Skeletal muscle tissue (tissue), 3 donors: ENCODE measurements at regions not wholly inside any gene's neighbourhood (a gene's known extent, or its start where the extent isn't known, plus 50 kb on each side); places are given as distances from the start of the nearest gene placed in this dataset.

Experiments
- H3K27ac ChIP-seq: one replicate; pipeline ENCODE4 v1.7.0; 2013; ENCODE audit warnings: mild to moderate bottlenecking, low read depth, low read length, inconsistent platforms
- H3K27me3 ChIP-seq, 3 donors: one replicate each; pipeline ENCODE4 v1.7.0; 2013; ENCODE audit warnings: low read length in 3 of 3; ENCODE audit not compliant: control insufficient read depth in 3 of 3, insufficient read depth in 3 of 3
- H3K36me3 ChIP-seq, 3 donors: one replicate each; pipeline ENCODE4 v1.7.0; 2013; ENCODE audit warnings: low read length in 3 of 3; ENCODE audit not compliant: control insufficient read depth in 3 of 3, insufficient read depth in 3 of 3
- H3K4me1 ChIP-seq, 3 donors: one replicate each; pipeline ENCODE4 v1.7.0; 2013; ENCODE audit warnings: low read length in 3 of 3, mild to moderate bottlenecking in 3 of 3; ENCODE audit not compliant: control insufficient read depth in 3 of 3, insufficient read depth in 3 of 3
- H3K4me3 ChIP-seq, 3 donors: one replicate each; pipeline ENCODE4 v1.7.0; 2013; ENCODE audit warnings: low read length in 3 of 3
- H3K9ac ChIP-seq, 3 donors: one replicate each; pipeline ENCODE4 v1.7.0; 2013; ENCODE audit warnings: low read length in 3 of 3, mild to moderate bottlenecking in 3 of 3, moderate library complexity in 2 of 3, low read depth in 1 of 3
- H3K9me3 ChIP-seq, 3 donors: one replicate each; pipeline ENCODE4 v1.7.0; 2013; ENCODE audit warnings: low read length in 3 of 3; ENCODE audit not compliant: control insufficient read depth in 3 of 3
- donor health status: Osteomylitis.

DNA sequence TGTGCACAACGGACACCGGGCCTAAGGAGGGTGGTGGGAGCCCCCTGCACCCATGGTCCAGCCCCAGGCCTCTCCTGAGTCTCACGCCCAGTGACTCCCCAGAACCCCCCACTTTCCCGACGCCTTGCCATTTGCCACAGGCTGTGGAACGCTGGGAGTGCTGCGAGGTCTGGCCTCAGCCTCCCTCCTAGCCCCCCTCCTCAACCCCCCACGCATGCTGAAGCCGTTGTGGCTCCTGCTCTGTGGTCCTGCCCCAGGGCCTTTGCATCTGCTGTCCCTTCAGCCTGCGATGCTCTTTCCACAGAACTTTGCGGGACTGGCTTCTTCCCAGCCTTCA is 226.0 kb upstream of the GSE1 start:
- no peaks in the 10 kb centered on the region for H3K9me3 ChIP-seq
- peaks cover 11 to 24% (median 14%) of the 10 kb centered on the region in 3 donors for H3K4me1 ChIP-seq
- no peaks in the 10 kb centered on the region for H3K27me3 ChIP-seq
- H3K27ac ChIP-seq = no peak overlapping the region
- H3K4me3 ChIP-seq = no peak overlapping the region
- H3K9ac ChIP-seq = no peak overlapping the region
- peaks cover 0 to 3% (median 0%) of the 10 kb centered on the region in 3 donors for H3K36me3 ChIP-seq

DNA sequence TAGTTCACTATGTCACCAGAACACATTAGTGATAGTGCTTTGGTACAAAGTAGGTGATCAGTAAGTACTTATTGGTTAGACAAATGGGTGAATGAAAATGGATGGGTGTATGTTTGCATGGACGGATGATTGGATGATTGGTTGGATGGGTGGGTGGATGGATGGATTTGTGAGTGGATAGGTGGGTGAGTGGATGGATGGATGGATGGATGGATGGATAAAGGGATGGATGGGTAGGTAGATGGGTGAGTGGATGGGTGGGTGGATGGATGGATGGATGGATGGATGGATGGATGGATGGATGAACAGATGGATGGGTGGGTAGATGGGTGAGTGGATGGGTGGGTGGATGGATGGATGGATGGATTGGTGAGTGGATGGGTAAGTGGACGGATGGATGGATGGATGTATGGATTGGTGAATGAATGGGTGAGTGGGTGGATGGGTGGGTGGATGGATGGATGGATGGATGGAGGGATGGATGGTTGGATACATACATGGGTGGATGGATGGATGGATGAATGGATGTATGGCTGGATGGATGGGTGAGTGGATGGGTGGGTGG is 225.3 kb upstream of the GSE1 start:
- H3K9me3 ChIP-seq = no peaks in the 10 kb centered on the region
- peaks cover 6 to 17% (median 12%) of the 10 kb centered on the region in 3 donors for H3K4me1 ChIP-seq
- H3K4me3 ChIP-seq = no peak overlapping the region
- H3K9ac ChIP-seq = no peak overlapping the region
- no peaks in the 10 kb centered on the region for H3K27me3 ChIP-seq
- H3K36me3 ChIP-seq = peaks cover 0 to under 1% (median 0%) of the 10 kb centered on the region in 3 donors
- no peak overlapping the region for H3K27ac ChIP-seq

DNA sequence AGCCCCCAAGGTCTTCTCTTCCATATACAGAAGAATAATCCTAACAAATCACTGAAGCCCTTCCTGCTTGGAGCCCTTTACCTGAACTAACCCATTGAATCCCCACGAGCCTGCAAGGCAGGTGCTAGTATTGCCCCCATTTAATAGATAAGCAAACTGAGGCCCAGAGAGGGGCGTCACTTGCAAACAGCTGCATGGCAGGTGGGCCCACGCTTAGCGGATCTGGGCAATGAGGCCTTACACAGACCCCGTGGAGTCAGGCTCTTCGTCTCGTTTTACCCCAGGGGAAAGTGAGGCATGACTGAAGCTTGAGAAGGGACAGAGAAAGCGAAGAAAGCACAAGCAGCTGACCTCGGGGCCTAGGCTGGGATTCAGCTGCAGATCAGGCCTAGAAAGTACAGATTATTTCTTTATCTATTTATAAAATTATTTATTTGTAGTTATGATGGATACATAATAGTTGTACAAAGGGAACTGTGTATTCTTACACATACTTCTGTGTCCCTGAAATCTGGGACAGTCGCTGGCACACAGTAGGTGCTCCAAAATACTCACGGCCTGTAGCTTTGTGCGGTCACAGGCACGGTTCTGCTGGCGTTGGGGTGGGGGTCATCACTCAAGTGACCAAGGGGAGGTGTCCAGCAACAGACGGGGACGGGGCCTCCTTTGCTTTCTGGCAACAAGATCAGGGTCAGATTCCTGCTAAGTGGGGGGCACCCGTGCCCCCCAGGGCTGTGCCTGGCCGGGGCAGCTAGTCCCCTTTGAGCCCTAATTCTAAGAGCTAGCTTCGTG is 223.2 kb upstream of the GSE1 start:
- no peaks in the 10 kb centered on the region for H3K27me3 ChIP-seq
- no peak overlapping the region for H3K4me3 ChIP-seq
- H3K4me1 ChIP-seq = peaks cover 6 to 11% (median 9%) of the 10 kb centered on the region in 3 donors
- no peak overlapping the region for H3K27ac ChIP-seq
- H3K36me3 ChIP-seq = no peaks in the 10 kb centered on the region
- H3K9ac ChIP-seq = no peak overlapping the region
- H3K9me3 ChIP-seq = no peaks in the 10 kb centered on the region

DNA sequence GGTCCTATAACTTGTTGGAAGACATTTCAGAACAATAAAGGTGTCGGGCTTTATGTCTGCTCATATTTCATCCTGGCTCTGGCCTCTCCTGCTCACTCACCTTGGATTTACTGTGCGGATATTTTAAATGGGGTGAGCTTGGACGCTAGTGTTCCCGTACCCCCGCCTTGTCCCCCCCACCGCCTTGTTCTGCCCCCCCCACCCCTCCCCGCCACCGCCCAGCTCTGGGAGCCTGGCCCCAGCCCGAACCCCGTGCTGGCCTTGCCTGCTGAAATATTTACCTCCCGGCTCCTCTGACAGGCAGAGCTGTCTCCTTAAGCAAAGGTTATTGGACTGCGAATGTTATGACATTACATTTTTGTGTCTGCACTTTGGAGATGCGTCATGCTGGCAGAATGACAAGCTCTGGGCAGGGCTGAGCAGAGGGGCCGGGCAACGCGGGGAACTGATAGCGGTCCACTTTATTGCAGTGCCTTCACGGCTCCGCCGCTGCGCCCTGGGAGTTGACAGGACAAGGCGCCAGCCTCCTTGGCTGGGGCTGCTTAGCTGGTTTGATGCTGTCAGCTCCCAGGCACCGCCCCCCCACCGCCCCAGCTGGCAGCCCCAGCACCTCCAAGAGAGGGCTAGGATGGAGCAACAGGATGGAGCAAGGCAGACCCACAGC is 222.5 kb upstream of the GSE1 start:
- Histone ChIP-seq H3K36me3 (no peaks in the 10 kb centered on the region), H3K27ac (no peak overlapping the region), H3K4me3 (no peak overlapping the region), H3K27me3 (no peaks in the 10 kb centered on the region), H3K9me3 (no peaks in the 10 kb centered on the region), H3K9ac (no peak overlapping the region), H3K4me1 (peaks cover 12 to 16% (median 13%) of the 10 kb centered on the region in 3 donors)

DNA sequence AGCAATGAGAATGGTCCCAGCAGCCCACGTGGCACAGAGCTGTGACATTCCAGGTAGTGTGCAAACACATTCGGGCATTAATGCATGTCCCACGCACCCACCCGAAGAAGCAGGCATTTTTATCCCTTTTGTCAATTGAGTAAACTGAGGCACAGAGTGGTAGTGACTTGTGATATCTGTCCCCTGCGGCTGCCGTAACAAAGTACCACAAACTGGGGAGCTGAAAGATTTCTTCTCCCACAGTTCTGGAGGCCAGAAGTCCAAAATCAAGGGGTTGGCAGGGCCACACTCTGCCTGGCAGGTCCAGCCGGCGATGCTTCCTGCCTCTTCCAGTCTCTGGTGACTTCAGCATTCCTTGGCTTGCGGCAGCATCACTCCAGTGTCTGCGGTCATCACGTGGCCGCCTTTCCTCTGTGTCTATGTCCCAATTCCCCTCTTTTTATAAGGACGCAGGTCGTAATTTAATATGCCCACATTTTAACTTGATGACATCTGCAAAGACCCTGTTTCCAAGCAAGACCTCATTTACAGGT is 221.9 kb upstream of the GSE1 start:
- H3K27ac ChIP-seq = no peak overlapping the region
- no peak overlapping the region for H3K4me3 ChIP-seq
- no peaks in the 10 kb centered on the region for H3K9me3 ChIP-seq
- no peak overlapping the region for H3K9ac ChIP-seq
- H3K4me1 ChIP-seq = peaks cover 14 to 21% (median 14%) of the 10 kb centered on the region in 3 donors
- no peaks in the 10 kb centered on the region for H3K27me3 ChIP-seq
- no peaks in the 10 kb centered on the region for H3K36me3 ChIP-seq

DNA sequence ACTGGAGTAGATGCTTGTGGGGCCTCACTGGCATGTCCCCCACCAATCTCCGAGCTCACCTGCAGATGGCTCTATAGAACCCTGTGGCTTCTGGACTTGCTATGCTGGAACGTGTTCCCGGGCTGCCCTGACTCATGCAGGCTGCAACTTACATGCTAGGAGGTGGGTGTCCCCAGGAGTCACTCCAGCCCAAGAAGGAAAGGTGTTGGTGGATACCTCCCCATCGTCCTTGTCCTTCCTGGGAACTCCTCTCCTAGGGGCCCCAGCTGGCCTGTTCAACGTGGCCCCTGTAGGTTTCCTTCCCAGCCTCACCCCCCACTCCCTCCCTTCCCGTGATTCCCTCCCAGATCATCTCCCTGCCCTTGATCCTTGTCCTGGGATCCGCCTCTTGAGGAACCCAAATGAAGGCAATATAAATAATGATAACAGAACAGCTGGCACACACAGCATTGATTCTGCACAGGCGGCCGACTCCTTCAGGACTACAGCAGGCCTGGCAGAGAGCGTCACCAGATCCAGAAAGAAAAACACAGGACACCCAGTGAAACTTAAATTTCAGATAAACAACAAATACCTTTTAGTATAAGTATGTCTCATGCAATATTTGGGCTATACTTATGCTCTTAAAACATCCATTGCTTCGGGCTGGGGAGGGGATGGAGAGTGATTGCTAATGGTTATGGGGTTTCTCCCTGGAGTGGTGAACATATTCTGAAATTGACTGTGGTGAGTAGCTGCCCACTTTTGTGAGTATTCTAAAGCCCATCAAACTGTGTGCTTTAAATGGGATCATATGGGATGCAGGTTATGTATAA is 221.1 kb upstream of the GSE1 start:
- H3K9ac ChIP-seq = no peak overlapping the region
- H3K4me1 ChIP-seq = peaks cover 17 to 27% (median 18%) of the 10 kb centered on the region in 3 donors
- H3K9me3 ChIP-seq = no peaks in the 10 kb centered on the region
- no peak overlapping the region for H3K4me3 ChIP-seq
- H3K27ac ChIP-seq = no peak overlapping the region
- no peaks in the 10 kb centered on the region for H3K36me3 ChIP-seq
- H3K27me3 ChIP-seq = no peaks in the 10 kb centered on the region

DNA sequence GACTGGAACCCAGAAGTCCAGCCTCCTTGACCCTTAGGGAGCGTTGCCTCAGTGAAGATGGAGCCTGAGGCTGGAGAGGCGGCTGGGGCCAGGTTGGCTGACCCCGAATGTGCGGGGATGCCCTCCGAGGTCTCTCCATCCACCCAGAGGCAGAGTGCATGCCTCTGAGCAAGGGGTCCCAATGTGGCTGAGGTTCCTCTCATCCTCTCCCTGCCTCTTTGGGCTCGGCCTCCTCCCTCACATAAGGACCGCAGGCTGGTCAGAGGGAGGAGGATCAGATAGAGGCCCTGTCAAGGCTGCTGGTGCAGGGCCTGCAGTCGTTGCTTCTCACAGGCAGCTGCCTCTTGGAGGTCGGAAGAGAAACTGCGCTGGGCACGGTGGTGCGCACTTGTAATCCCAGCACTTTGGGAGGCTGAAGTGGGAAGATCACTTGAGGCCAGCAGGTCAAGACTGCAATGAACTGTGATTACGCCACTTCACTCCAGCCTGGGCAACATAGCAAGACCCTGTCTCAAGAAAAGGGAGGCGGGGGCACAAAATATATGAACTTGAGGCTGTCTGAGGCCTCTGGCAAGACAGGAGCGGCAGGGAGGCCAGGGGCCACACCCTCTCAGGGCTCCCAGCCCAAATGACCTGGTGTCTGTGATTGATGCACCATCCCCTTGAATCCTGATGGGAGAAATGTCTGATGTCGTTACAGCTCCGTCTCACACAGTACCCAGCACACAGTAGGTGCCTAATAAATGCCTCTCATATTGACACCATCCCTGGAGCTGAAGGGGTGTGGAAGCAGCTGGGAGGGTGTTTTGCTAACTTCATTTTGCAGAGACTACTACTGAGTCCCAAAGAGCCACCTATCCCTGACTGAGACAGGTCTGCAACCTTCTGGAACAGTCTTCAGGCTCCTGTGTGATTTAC is 220.1 kb upstream of the GSE1 start:
- Histone ChIP-seq H3K27me3 (no peaks in the 10 kb centered on the region), H3K9me3 (no peaks in the 10 kb centered on the region), H3K4me1 (peaks cover 17 to 27% (median 18%) of the 10 kb centered on the region in 3 donors), H3K9ac (no peak overlapping the region), H3K27ac (no peak overlapping the region), H3K36me3 (no peaks in the 10 kb centered on the region), H3K4me3 (no peak overlapping the region)

DNA sequence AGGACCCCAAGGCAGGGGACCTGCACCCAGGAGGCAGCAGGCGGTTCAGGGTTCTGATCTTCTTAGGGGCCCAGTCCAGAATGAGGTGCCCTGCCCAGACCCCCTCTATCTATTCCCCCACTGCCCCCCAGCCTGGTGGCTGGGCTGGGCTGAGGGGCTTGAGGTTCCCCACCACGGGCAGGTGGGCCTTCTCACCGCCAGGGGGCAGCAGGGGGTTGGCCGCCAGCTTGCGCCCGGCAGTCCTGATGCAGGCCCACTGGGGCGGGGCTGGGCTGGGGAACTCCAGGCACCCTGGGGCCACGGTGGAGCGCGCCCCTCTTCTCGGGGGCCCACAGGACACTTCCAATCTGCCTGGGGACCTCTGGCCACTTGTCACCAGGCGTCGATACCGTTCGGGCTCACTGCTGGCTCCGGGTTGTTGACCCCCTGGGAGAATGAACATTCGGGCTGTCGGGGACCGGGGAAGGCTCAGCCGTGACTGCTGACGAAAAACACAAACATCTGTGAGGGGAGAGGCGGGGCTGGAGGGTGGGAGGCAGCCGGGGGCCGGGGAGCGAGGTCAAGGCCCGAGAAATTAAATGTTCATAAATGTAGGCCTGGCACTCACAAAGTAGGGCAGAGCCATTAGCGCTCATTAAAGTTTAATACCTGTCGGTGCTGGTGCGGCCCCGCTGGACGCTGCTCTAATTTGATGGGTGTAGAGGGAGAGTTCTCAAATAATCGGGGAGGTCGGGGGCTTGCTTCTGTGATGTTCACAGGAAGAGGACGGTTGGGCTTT is 219.3 kb upstream of the GSE1 start:
- no peaks in the 10 kb centered on the region for H3K9me3 ChIP-seq
- H3K4me1 ChIP-seq = peaks cover 17 to 27% (median 18%) of the 10 kb centered on the region in 3 donors
- H3K27ac ChIP-seq = no peak overlapping the region
- no peak overlapping the region for H3K4me3 ChIP-seq
- H3K9ac ChIP-seq = no peak overlapping the region
- H3K27me3 ChIP-seq = no peaks in the 10 kb centered on the region
- no peaks in the 10 kb centered on the region for H3K36me3 ChIP-seq
